ENCODE measurements at regions not wholly inside any gene's neighbourhood (a gene's known extent, or its start where the extent isn't known, plus 50 kb on each side); places are given as distances from the start of the nearest gene placed in this dataset.

- peak overlapping the region; percentile 18; the same call in 1 of the 2 replicates for H3K27ac ChIP-seq
- TF ChIP-seq CTCF (conservative IDR thresholded peaks at IDR 0.05) (no peak), ZFX (IDR thresholded peaks at IDR 0.05) (no peak)
These were observed 67.2 kb upstream of the ZNF527 start for GRCh38 chr19:37303591-37304171.

GRCh38 chr19:37304190-37304883 is 66.6 kb upstream of the ZNF527 start:
- TF ChIP-seq ZFX (IDR thresholded peaks at IDR 0.05) = no peak
- no peak for TF ChIP-seq CTCF (conservative IDR thresholded peaks at IDR 0.05)
- H3K27ac ChIP-seq = peak overlapping the region; percentile 18; the same call in 1 of the 2 replicates

GRCh38 chr19:37304884-37305255 is 66.0 kb upstream of the ZNF527 start:
- TF ChIP-seq CTCF (conservative IDR thresholded peaks at IDR 0.05) = no peak
- TF ChIP-seq ZFX (IDR thresholded peaks at IDR 0.05) = no peak
- no peak overlapping the region for H3K27ac ChIP-seq

- TF ChIP-seq CTCF (conservative IDR thresholded peaks at IDR 0.05) = no peak
- no peak for TF ChIP-seq ZFX (IDR thresholded peaks at IDR 0.05)
- no peak overlapping the region for H3K27ac ChIP-seq
These were observed 64.4 kb upstream of the ZNF527 start for GRCh38 chr19:37306383-37306963.

GRCh38 chr19:37309834-37310575 is 60.9 kb upstream of the ZNF527 start:
- no peak overlapping the region for H3K27ac ChIP-seq
- TF ChIP-seq ZFX (IDR thresholded peaks at IDR 0.05) (no peak), CTCF (conservative IDR thresholded peaks at IDR 0.05) (no peak; the same call in 1 of the 2 replicates)

GRCh38 chr19:37312531-37313334 is 58.2 kb upstream of the ZNF527 start:
- H3K27ac ChIP-seq = 0 out of 2 replicates have a peak overlapping the region, but pooled peaks have one; percentile 7

GRCh38 chr19:37313335-37313627 is 57.6 kb upstream of the ZNF527 start:
- H3K27ac ChIP-seq = 0 out of 2 replicates have a peak overlapping the region, but pooled peaks have one; percentile 7
- TF ChIP-seq CTCF (conservative IDR thresholded peaks at IDR 0.05) = no peak
- TF ChIP-seq ZFX (IDR thresholded peaks at IDR 0.05) = no peak
